K562 (cell line): ENCODE measurements at regions not wholly inside any gene's neighbourhood (a gene's known extent, or its start where the extent isn't known, plus 50 kb on each side); places are given as distances from the start of the nearest gene placed in this dataset.

ENCODE experiments used
- CEBPB ChIP-seq: fragments of 450-650 bp; IDR thresholded peaks from 2 replicates; pipeline ENCODE4 v1.6.1; 2016; ENCODE audit warnings: missing genetic modification characterization, missing compliant biosample characterization
- CTCF ChIP-seq, 3 experiments: IDR thresholded peaks in 2 of 3; conservative IDR thresholded peaks in 1 of 3; 2 replicates each; pipeline ENCODE4 v1.5.1; 2011 to 2012; ENCODE audit warnings: low read length in 3 of 3, mild to moderate bottlenecking in 3 of 3, control low read depth in 2 of 3, improper control_type of control experiment in 1 of 3, inconsistent platforms in 1 of 3, low read depth in 1 of 3, mixed read lengths in 1 of 3, moderate library complexity in 1 of 3; ENCODE audit not compliant: insufficient read depth in 2 of 3
- ELK1 ChIP-seq: sonication (generic); formaldehyde crosslinking; IDR thresholded peaks from 2 replicates; pipeline ENCODE4 v1.8.1; 2022; ENCODE audit warnings: missing genetic modification reagents
- EZH2 ChIP-seq: IDR thresholded peaks from 2 replicates; pipeline ENCODE4 v1.6.1; 2012; ENCODE audit warnings: low read depth, mild to moderate bottlenecking, inconsistent platforms, low read length, borderline replicate concordance
- FOXK2 ChIP-seq, 2 experiments: fragments of 450-650 bp; IDR thresholded peaks in 1 of 2; conservative IDR thresholded peaks in 1 of 2; 2 replicates each; pipeline ENCODE4 v1.6.1; 2016; ENCODE audit warnings: low read depth in 2 of 2, mild to moderate bottlenecking in 1 of 2
- ILK ChIP-seq: fragments of 450-650 bp; IDR thresholded peaks from 2 replicates; pipeline ENCODE4 v1.6.1; 2016; ENCODE audit warnings: missing genetic modification characterization, low read depth, mild to moderate bottlenecking, missing compliant biosample characterization, moderate library complexity, borderline replicate concordance
- POLR2A ChIP-seq: fragments of 450-650 bp; conservative IDR thresholded peaks from 2 replicates; pipeline ENCODE4 v1.6.1; 2016
- PREB ChIP-seq: sonication (generic); formaldehyde crosslinking; IDR thresholded peaks from 2 replicates; pipeline ENCODE4 v1.8.1; 2023; ENCODE audit warnings: mild to moderate bottlenecking, missing genetic modification reagents
- REST ChIP-seq, 2 experiments: fragments of 450-650 bp; formaldehyde crosslinking in 1 of 2; IDR thresholded peaks; 2 replicates each; pipeline versions ENCODE4 v1.4.0 to v1.6.1; 2014 to 2020; ENCODE audit warnings: mild to moderate bottlenecking in 2 of 2, borderline replicate concordance in 1 of 2, low read depth in 1 of 2
- SMAD4 ChIP-seq: fragments of 250-450 bp; sonication (Bioruptor Pico); conservative IDR thresholded peaks from 2 replicates; pipeline ENCODE4 v1.8.0; 2021; ENCODE audit warnings: inconsistent platforms, mild to moderate bottlenecking, moderate library complexity
- TAF9B ChIP-seq: fragments of 450-650 bp; IDR thresholded peaks from 2 replicates; pipeline ENCODE4 v1.6.1; 2018; ENCODE audit warnings: mild to moderate bottlenecking; ENCODE audit not compliant: partially characterized antibody
- ZNF23 ChIP-seq: fragments of 250-450 bp; sonication (Bioruptor Pico); IDR thresholded peaks from 2 replicates; pipeline ENCODE4 v1.4.0; 2020; ENCODE audit warnings: mild to moderate bottlenecking
- ZNF384 ChIP-seq: IDR thresholded peaks from 2 replicates; pipeline ENCODE4 v1.6.1; 2012; ENCODE audit warnings: low read depth, low read length, improper control_type of control experiment

DNA sequence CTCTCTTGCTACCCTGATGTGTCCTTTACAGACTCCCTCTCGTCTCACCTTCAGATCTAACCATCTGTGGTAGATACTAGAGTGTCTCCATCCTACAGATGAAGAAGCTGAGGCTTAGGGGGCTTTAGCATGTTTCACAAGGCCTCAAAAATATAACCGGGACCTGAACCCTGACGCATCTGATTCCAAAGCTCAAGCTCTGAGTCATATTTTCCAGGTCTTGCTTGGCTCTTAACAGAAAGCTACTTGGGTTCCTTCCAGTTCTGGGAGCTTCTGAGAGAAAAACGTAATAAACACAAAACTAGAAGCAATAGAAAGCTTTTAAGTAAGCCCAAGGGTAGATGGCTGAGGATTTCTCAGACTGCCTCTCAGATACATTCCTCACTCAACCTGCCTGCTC is 224.3 kb upstream of the EEF2KMT start:
- TF ChIP-seq ELK1 = no peak
- TF ChIP-seq EZH2 = no peak
- TF ChIP-seq ILK (tag) = no peak
- TF ChIP-seq TAF9B = no peak
- TF ChIP-seq CEBPB (tag) = no peak
- no peak for TF ChIP-seq SMAD4
- TF ChIP-seq PREB (CRISPR knock-in tag) = no peak
- no peak for TF ChIP-seq CTCF (IDR thresholded peaks at IDR 0.05 in 2 of 3, conservative IDR thresholded peaks at IDR 0.05 in 1 of 3; ENCODE audit: insufficient read depth in 2 of 3, low read depth in 1 of 3, low read length in 3 of 3)
- no peak for TF ChIP-seq ZNF384
- no peak for TF ChIP-seq REST (IDR thresholded peaks at IDR 0.05; ENCODE audit: borderline replicate concordance)
- TF ChIP-seq REST (CRISPR knock-in tag; IDR thresholded peaks at IDR 0.05; ENCODE audit: low read depth) = no peak
- no peak for TF ChIP-seq POLR2A
- no peak for TF ChIP-seq FOXK2 (conservative IDR thresholded peaks at IDR 0.05 in 1 of 2, IDR thresholded peaks at IDR 0.05 in 1 of 2; ENCODE audit: low read depth in 2 of 2)
- TF ChIP-seq ZNF23 (CRISPR knock-in tag) = no peak
